ENCODE measurements at regions not wholly inside any gene's neighbourhood (a gene's known extent, or its start where the extent isn't known, plus 50 kb on each side); places are given as distances from the start of the nearest gene placed in this dataset.

DNA sequence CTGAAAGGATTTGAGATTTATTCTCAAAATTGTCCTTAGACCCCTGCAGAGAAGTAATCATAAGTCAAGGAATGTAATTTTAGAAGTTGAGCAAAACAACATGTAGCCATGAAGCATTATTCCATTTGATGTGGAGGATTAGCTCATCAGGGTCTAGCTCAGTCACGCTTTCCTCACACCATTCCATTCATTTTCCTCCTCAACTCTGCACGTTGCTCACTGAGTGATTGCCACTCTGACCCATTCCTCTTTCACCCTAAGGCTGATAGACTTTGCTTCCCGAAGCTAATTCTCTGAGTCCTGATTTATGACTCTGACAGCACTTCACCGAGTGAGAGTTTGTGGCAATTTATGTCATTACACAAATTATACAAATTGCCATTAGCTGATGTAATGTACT lies 820.6 kb upstream of the PIK3C3 start:
- Histone ChIP-seq H3K36me3 (ENCODE audit: low read length) (no peaks in the 10 kb centered on the region), H3F3A (ENCODE audit: insufficient read depth) (no peaks in the 10 kb centered on the region), H3K4me2 (ENCODE audit: low read depth, low read length, poor library complexity, severe bottlenecking) (no peak overlapping the region), H2AFZ (ENCODE audit: low read depth, low read length, severe bottlenecking) (no peak overlapping the region), H3K9ac (ENCODE audit: low read length) (no peak overlapping the region), H3K27me3 (ENCODE audit: low read length) (no peaks in the 10 kb centered on the region), H4K20me1 (ENCODE audit: low read depth, low read length) (no peaks in the 10 kb centered on the region), H3K4me3 (ENCODE audit: insufficient read depth, low read length, poor library complexity, severe bottlenecking) (no peak overlapping the region), H3K27ac (ENCODE audit: low read depth, low read length) (no peak overlapping the region), H3K9me2 (replicated peaks; ENCODE audit: insufficient read depth, low read length) (peaks cover 4% of the 10 kb centered on the region; the same call in 1 of the 2 replicates), H3K9me3 (ENCODE audit: insufficient read depth, low read length) (no peaks in the 10 kb centered on the region), H3K79me2 (ENCODE audit: insufficient read depth, low read length) (no peaks in the 10 kb centered on the region)
- TF ChIP-seq, protein P1, sequence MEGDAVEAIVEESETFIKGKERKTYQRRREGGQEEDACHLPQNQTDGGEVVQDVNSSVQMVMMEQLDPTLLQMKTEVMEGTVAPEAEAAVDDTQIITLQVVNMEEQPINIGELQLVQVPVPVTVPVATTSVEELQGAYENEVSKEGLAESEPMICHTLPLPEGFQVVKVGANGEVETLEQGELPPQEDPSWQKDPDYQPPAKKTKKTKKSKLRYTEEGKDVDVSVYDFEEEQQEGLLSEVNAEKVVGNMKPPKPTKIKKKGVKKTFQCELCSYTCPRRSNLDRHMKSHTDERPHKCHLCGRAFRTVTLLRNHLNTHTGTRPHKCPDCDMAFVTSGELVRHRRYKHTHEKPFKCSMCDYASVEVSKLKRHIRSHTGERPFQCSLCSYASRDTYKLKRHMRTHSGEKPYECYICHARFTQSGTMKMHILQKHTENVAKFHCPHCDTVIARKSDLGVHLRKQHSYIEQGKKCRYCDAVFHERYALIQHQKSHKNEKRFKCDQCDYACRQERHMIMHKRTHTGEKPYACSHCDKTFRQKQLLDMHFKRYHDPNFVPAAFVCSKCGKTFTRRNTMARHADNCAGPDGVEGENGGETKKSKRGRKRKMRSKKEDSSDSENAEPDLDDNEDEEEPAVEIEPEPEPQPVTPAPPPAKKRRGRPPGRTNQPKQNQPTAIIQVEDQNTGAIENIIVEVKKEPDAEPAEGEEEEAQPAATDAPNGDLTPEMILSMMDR (IDR thresholded peaks at IDR 0.05; ENCODE audit: insufficient read depth, low read length, poor library complexity, severe bottlenecking): no peak
- TF ChIP-seq EZH2phosphoT487 (conservative IDR thresholded peaks at IDR 0.05; ENCODE audit: low read length): no peak

DNA sequence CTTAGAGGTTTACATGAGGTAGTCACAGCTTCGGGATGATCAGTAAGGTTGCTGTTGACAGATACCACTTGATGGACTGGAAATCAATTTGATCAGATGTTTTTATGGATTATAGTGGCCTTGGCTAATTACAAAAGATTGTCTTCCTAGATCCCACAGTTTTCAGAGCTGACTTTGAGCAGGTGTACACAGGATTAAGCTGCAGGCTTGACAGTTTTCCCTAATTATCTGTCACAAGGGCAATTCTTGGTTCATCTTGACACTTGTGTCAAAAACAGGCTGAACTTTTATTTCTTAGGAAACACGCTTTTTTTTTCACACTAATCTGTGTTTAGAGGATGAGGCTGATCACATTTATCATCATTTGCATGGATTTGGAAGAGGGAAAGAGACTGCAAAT lies 824.0 kb upstream of the PIK3C3 start:
- no peaks in the 10 kb centered on the region for H3K79me2 ChIP-seq (ENCODE audit: insufficient read depth, low read length)
- no peak overlapping the region for H2AFZ ChIP-seq (ENCODE audit: low read depth, low read length, severe bottlenecking)
- H3K9ac ChIP-seq (ENCODE audit: low read length): no peak overlapping the region
- no peaks in the 10 kb centered on the region for H3K9me2 ChIP-seq (replicated peaks; ENCODE audit: insufficient read depth, low read length)
- H3K36me3 ChIP-seq (ENCODE audit: low read length): no peaks in the 10 kb centered on the region
- TF ChIP-seq EZH2phosphoT487 (conservative IDR thresholded peaks at IDR 0.05; ENCODE audit: low read length): no peak
- TF ChIP-seq, protein P1 (IDR thresholded peaks at IDR 0.05; ENCODE audit: insufficient read depth, low read length, poor library complexity, severe bottlenecking): no peak
- no peaks in the 10 kb centered on the region for H4K20me1 ChIP-seq (ENCODE audit: low read depth, low read length)
- H3F3A ChIP-seq (ENCODE audit: insufficient read depth): no peaks in the 10 kb centered on the region
- no peaks in the 10 kb centered on the region for H3K27me3 ChIP-seq (ENCODE audit: low read length)
- no peaks in the 10 kb centered on the region for H3K9me3 ChIP-seq (ENCODE audit: insufficient read depth, low read length)
- no peak overlapping the region for H3K4me3 ChIP-seq (ENCODE audit: insufficient read depth, low read length, poor library complexity, severe bottlenecking)
- no peak overlapping the region for H3K4me2 ChIP-seq (ENCODE audit: low read depth, low read length, poor library complexity, severe bottlenecking)
- H3K27ac ChIP-seq (ENCODE audit: low read depth, low read length): no peak overlapping the region

DNA sequence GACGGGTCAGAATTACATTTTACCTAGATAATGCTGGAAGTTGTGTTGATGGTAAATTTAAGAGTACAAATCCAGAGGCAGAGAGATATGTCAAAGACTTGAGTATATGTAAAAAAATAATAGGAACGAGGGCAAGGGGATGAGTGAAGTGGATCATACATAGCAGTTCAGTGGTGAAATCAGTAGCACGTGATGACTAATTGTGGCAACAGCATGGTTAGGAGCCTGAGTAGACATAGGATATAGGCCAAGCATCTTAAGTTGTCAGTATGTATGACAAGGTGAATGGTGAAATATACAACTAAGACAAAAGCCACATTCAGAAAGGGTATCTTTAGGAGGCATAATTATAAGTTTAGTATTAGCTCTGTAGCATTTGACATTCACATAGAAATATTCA lies 826.5 kb upstream of the PIK3C3 start:
- Histone ChIP-seq H3K27ac (ENCODE audit: low read depth, low read length) (no peak overlapping the region), H4K20me1 (ENCODE audit: low read depth, low read length) (no peaks in the 10 kb centered on the region), H3K9ac (ENCODE audit: low read length) (no peak overlapping the region), H3K9me2 (replicated peaks; ENCODE audit: insufficient read depth, low read length) (no peaks in the 10 kb centered on the region), H3K27me3 (ENCODE audit: low read length) (no peaks in the 10 kb centered on the region), H2AFZ (ENCODE audit: low read depth, low read length, severe bottlenecking) (no peak overlapping the region), H3K9me3 (ENCODE audit: insufficient read depth, low read length) (no peaks in the 10 kb centered on the region), H3K4me3 (ENCODE audit: insufficient read depth, low read length, poor library complexity, severe bottlenecking) (no peak overlapping the region), H3K36me3 (ENCODE audit: low read length) (no peaks in the 10 kb centered on the region), H3K4me2 (ENCODE audit: low read depth, low read length, poor library complexity, severe bottlenecking) (no peak overlapping the region), H3F3A (ENCODE audit: insufficient read depth) (no peaks in the 10 kb centered on the region), H3K79me2 (ENCODE audit: insufficient read depth, low read length) (no peaks in the 10 kb centered on the region)
- TF ChIP-seq EZH2phosphoT487 (conservative IDR thresholded peaks at IDR 0.05; ENCODE audit: low read length): no peak
- TF ChIP-seq, protein P1 (IDR thresholded peaks at IDR 0.05; ENCODE audit: insufficient read depth, low read length, poor library complexity, severe bottlenecking): no peak

All from SU-DHL-6 (cell line).